SJCRH30 (cell line): ENCODE measurements at regions not wholly inside any gene's neighbourhood (a gene's known extent, or its start where the extent isn't known, plus 50 kb on each side); places are given as distances from the start of the nearest gene placed in this dataset.

Experiments used
- DNase-seq, 2 experiments: peaks; one replicate each; pipeline ENCODE4 v3.0.0-alpha.2; 2015 to 2020
- H3K27ac ChIP-seq: fragments of 250-450 bp; sonication (Bioruptor Pico); 2 replicates; pipeline ENCODE4 v1.5.1; 2020; ENCODE audit warnings: mild to moderate bottlenecking, moderate library complexity
- H3K27me3 ChIP-seq: fragments of 250-450 bp; sonication (Bioruptor Pico); 2 replicates; pipeline ENCODE4 v1.5.1; 2020; ENCODE audit warnings: mild to moderate bottlenecking, moderate library complexity
- H3K36me3 ChIP-seq: fragments of 250-450 bp; sonication (Bioruptor Pico); 2 replicates; pipeline ENCODE4 v1.5.1; 2020; ENCODE audit warnings: mild to moderate bottlenecking, moderate library complexity
- H3K4me1 ChIP-seq: fragments of 250-450 bp; sonication (Bioruptor Pico); 2 replicates; pipeline ENCODE4 v1.5.1; 2020; ENCODE audit warnings: mild to moderate bottlenecking, moderate library complexity
- H3K4me3 ChIP-seq: fragments of 250-450 bp; sonication (Bioruptor Pico); 2 replicates; pipeline ENCODE4 v1.5.1; 2020; ENCODE audit warnings: mild to moderate bottlenecking, moderate library complexity
- H3K9me3 ChIP-seq: fragments of 250-450 bp; sonication (Bioruptor Pico); replicated peaks from 2 replicates; pipeline ENCODE4 v1.5.1; 2020; ENCODE audit warnings: mild to moderate bottlenecking, moderate library complexity

- no peak overlapping the region for H3K4me3 ChIP-seq
- DNase-seq, result no peak
- H3K27me3 ChIP-seq, result no peaks in the 10 kb centered on the region
- peaks cover 6% of the 10 kb centered on the region; the same call in 1 of the 2 replicates for H3K4me1 ChIP-seq
- H3K27ac ChIP-seq, result no peak overlapping the region
- H3K9me3 ChIP-seq, result no peaks in the 10 kb centered on the region; the same call in 1 of the 2 replicates
- H3K36me3 ChIP-seq, result no peaks in the 10 kb centered on the region
Observed at GRCh38 chr4:114264452-114264851, 285.0 kb upstream of the ARSJ start.

GRCh38 chr4:114264877-114265291 lies 285.4 kb upstream of the ARSJ start:
- H3K27ac ChIP-seq, result no peak overlapping the region
- H3K4me3 ChIP-seq, result no peak overlapping the region
- H3K4me1 ChIP-seq, result peaks cover 6% of the 10 kb centered on the region; the same call in 1 of the 2 replicates
- no peaks in the 10 kb centered on the region for H3K36me3 ChIP-seq
- DNase-seq, result no peak
- H3K9me3 ChIP-seq, result no peaks in the 10 kb centered on the region; the same call in 1 of the 2 replicates
- H3K27me3 ChIP-seq, result no peaks in the 10 kb centered on the region

GRCh38 chr4:114265342-114265741 lies 285.9 kb upstream of the ARSJ start:
- Histone ChIP-seq H3K27me3 (no peaks in the 10 kb centered on the region), H3K36me3 (no peaks in the 10 kb centered on the region), H3K4me3 (no peak overlapping the region), H3K27ac (no peak overlapping the region), H3K4me1 (peaks cover 6% of the 10 kb centered on the region; the same call in 1 of the 2 replicates), H3K9me3 (no peaks in the 10 kb centered on the region; the same call in 1 of the 2 replicates)
- no peak for DNase-seq

GRCh38 chr4:114267976-114268375 lies 288.5 kb upstream of the ARSJ start:
- no peaks in the 10 kb centered on the region for H3K9me3 ChIP-seq
- H3K4me1 ChIP-seq, result peaks cover 6% of the 10 kb centered on the region; the same call in 1 of the 2 replicates
- H3K27ac ChIP-seq, result no peak overlapping the region
- DNase-seq, result no peak
- H3K4me3 ChIP-seq, result no peak overlapping the region
- H3K27me3 ChIP-seq, result no peaks in the 10 kb centered on the region
- no peaks in the 10 kb centered on the region for H3K36me3 ChIP-seq

- no peak for DNase-seq
- H3K27me3 ChIP-seq, result no peaks in the 10 kb centered on the region
- H3K36me3 ChIP-seq, result no peaks in the 10 kb centered on the region
- H3K9me3 ChIP-seq, result no peaks in the 10 kb centered on the region
- no peak overlapping the region for H3K4me3 ChIP-seq
- no peaks in the 10 kb centered on the region for H3K4me1 ChIP-seq
- H3K27ac ChIP-seq, result no peak overlapping the region
Observed at GRCh38 chr4:114271031-114271430, 291.6 kb upstream of the ARSJ start.

GRCh38 chr4:114272226-114272625 lies 292.8 kb upstream of the ARSJ start:
- H3K27ac ChIP-seq, result no peak overlapping the region
- no peak for DNase-seq

GRCh38 chr4:114273238-114273637 lies 293.8 kb upstream of the ARSJ start:
- Histone ChIP-seq H3K27me3 (no peaks in the 10 kb centered on the region), H3K9me3 (no peaks in the 10 kb centered on the region), H3K4me3 (no peak overlapping the region), H3K4me1 (no peaks in the 10 kb centered on the region), H3K36me3 (no peaks in the 10 kb centered on the region), H3K27ac (no peak overlapping the region)
- DNase-seq, result no peak

More at GRCh38 chr4:114272226-114272625, 292.8 kb upstream of the ARSJ start:
- H3K27me3 ChIP-seq, result no peaks in the 10 kb centered on the region
- H3K4me1 ChIP-seq, result no peaks in the 10 kb centered on the region
- no peaks in the 10 kb centered on the region for H3K9me3 ChIP-seq
- no peak overlapping the region for H3K4me3 ChIP-seq
- H3K36me3 ChIP-seq, result no peaks in the 10 kb centered on the region

- Histone ChIP-seq H3K4me3 (no peak overlapping the region), H3K9me3 (no peaks in the 10 kb centered on the region), H3K27ac (no peak overlapping the region), H3K36me3 (no peaks in the 10 kb centered on the region), H3K27me3 (no peaks in the 10 kb centered on the region), H3K4me1 (no peaks in the 10 kb centered on the region)
- DNase-seq, result no peak
Observed at GRCh38 chr4:114277690-114278089, 298.2 kb upstream of the ARSJ start.

GRCh38 chr4:114279066-114279465 lies 299.6 kb upstream of the ARSJ start:
- H3K36me3 ChIP-seq, result no peaks in the 10 kb centered on the region
- no peaks in the 10 kb centered on the region for H3K9me3 ChIP-seq
- H3K4me1 ChIP-seq, result no peaks in the 10 kb centered on the region
- no peak overlapping the region for H3K27ac ChIP-seq
- no peak for DNase-seq
- no peak overlapping the region for H3K4me3 ChIP-seq
- no peaks in the 10 kb centered on the region for H3K27me3 ChIP-seq

GRCh38 chr4:114279711-114280110 lies 300.3 kb upstream of the ARSJ start:
- H3K4me3 ChIP-seq, result no peak overlapping the region
- H3K4me1 ChIP-seq, result no peaks in the 10 kb centered on the region
- no peak overlapping the region for H3K27ac ChIP-seq
- no peak for DNase-seq
- H3K36me3 ChIP-seq, result no peaks in the 10 kb centered on the region
- no peaks in the 10 kb centered on the region for H3K9me3 ChIP-seq
- no peaks in the 10 kb centered on the region for H3K27me3 ChIP-seq

- Histone ChIP-seq H3K4me1 (no peaks in the 10 kb centered on the region), H3K27ac (no peak overlapping the region), H3K36me3 (no peaks in the 10 kb centered on the region), H3K9me3 (no peaks in the 10 kb centered on the region), H3K27me3 (no peaks in the 10 kb centered on the region), H3K4me3 (no peak overlapping the region)
- DNase-seq, result no peak
Observed at GRCh38 chr4:114280645-114281044, 301.2 kb upstream of the ARSJ start.

- H3K4me1 ChIP-seq, result no peaks in the 10 kb centered on the region
- H3K36me3 ChIP-seq, result no peaks in the 10 kb centered on the region
- H3K27ac ChIP-seq, result no peak overlapping the region
- DNase-seq, result no peak
- H3K27me3 ChIP-seq, result no peaks in the 10 kb centered on the region
- no peaks in the 10 kb centered on the region for H3K9me3 ChIP-seq
- no peak overlapping the region for H3K4me3 ChIP-seq
Observed at GRCh38 chr4:114281164-114281960, 301.9 kb upstream of the ARSJ start.

- no peak for DNase-seq
- H3K9me3 ChIP-seq, result no peaks in the 10 kb centered on the region
- H3K36me3 ChIP-seq, result no peaks in the 10 kb centered on the region
- H3K4me1 ChIP-seq, result no peaks in the 10 kb centered on the region
- H3K27me3 ChIP-seq, result no peaks in the 10 kb centered on the region
- no peak overlapping the region for H3K27ac ChIP-seq
- H3K4me3 ChIP-seq, result no peak overlapping the region
Observed at GRCh38 chr4:114282937-114283336, 303.5 kb upstream of the ARSJ start.

- Histone ChIP-seq H3K27ac (no peak overlapping the region), H3K27me3 (no peaks in the 10 kb centered on the region), H3K36me3 (no peaks in the 10 kb centered on the region), H3K4me1 (no peaks in the 10 kb centered on the region), H3K4me3 (no peak overlapping the region), H3K9me3 (no peaks in the 10 kb centered on the region)
- no peak for DNase-seq
Observed at GRCh38 chr4:114284629-114285028, 305.2 kb upstream of the ARSJ start.

GRCh38 chr4:114286262-114286810 lies 306.9 kb upstream of the ARSJ start:
- Histone ChIP-seq H3K36me3 (no peaks in the 10 kb centered on the region), H3K9me3 (no peaks in the 10 kb centered on the region), H3K4me3 (no peak overlapping the region), H3K27me3 (no peaks in the 10 kb centered on the region), H3K4me1 (no peaks in the 10 kb centered on the region), H3K27ac (no peak overlapping the region)
- DNase-seq, result no peak
